CD4-positive, CD25-positive, alpha-beta regulatory T cell (primary cell): ENCODE measurements at regions not wholly inside any gene's neighbourhood (a gene's known extent, or its start where the extent isn't known, plus 50 kb on each side); places are given as distances from the start of the nearest gene placed in this dataset.

Experiments used
- ATAC-seq, 2 donors: fragments of 150-1000 bp; cut with Tn5 transposase; one replicate each; pipeline ENCODE4 v1.10.0; 2021; ENCODE audit warnings: low read depth in 2 of 2, moderate number of reproducible peaks in 2 of 2, moderate library complexity in 1 of 2
- DNase-seq, 3 donors: peaks; one replicate each; pipeline versions ENCODE4 v3.0.0 to v3.0.0-alpha.2; 2012 to 2022; ENCODE audit warnings: mixed read lengths in 1 of 3
- H3K27ac ChIP-seq: one replicate; pipeline ENCODE4 v1.7.0; 2013; ENCODE audit warnings: mild to moderate bottlenecking, low read length; ENCODE audit not compliant: insufficient read depth, poor library complexity, severe bottlenecking
- H3K27me3 ChIP-seq: one replicate; pipeline ENCODE4 v1.7.0; 2013; ENCODE audit warnings: low read length; ENCODE audit not compliant: control insufficient read depth, insufficient read depth
- H3K36me3 ChIP-seq: one replicate; pipeline ENCODE4 v1.7.0; 2013; ENCODE audit warnings: mild to moderate bottlenecking, low read length, moderate library complexity; ENCODE audit not compliant: control insufficient read depth, insufficient read depth
- H3K4me1 ChIP-seq: 2 replicates; pipeline ENCODE4 v1.7.0; 2013; ENCODE audit warnings: mild to moderate bottlenecking, low read length; ENCODE audit not compliant: insufficient read depth, control insufficient read depth, poor library complexity, severe bottlenecking
- H3K4me3 ChIP-seq: one replicate; pipeline ENCODE4 v1.7.0; 2013; ENCODE audit warnings: low read depth, mild to moderate bottlenecking, low read length, moderate library complexity
- H3K9me3 ChIP-seq, 2 experiments: 1 replicate in 1 of 2; 2 replicates in 1 of 2; pipeline ENCODE4 v1.7.0; 2013; ENCODE audit warnings: low read length in 2 of 2, mild to moderate bottlenecking in 1 of 2, moderate library complexity in 1 of 2; ENCODE audit not compliant: control insufficient read depth in 2 of 2
- H3K27ac Mint-ChIP-seq, 3 donors: one replicate each; pipeline ENCODE4 v1.8.0; 2020 to 2022; ENCODE audit warnings: mild to moderate bottlenecking in 3 of 3, mixed read lengths in 3 of 3, moderate library complexity in 2 of 3
- H3K27me3 Mint-ChIP-seq: one replicate; pipeline ENCODE4 v1.8.0; 2022; ENCODE audit warnings: mild to moderate bottlenecking, mixed read lengths
- H3K36me3 Mint-ChIP-seq: one replicate; pipeline ENCODE4 v1.8.0; 2020; ENCODE audit warnings: mixed read lengths
- H3K4me1 Mint-ChIP-seq, 4 donors: one replicate each; pipeline ENCODE4 v1.8.0; 2020 to 2022; ENCODE audit warnings: mixed read lengths in 4 of 4, mild to moderate bottlenecking in 1 of 4
- H3K4me3 Mint-ChIP-seq, 4 donors: one replicate each; pipeline ENCODE4 v1.8.0; 2020 to 2022; ENCODE audit warnings: mild to moderate bottlenecking in 4 of 4, mixed read lengths in 4 of 4, moderate library complexity in 3 of 4
- H3K9me3 Mint-ChIP-seq, 7 donors: one replicate each; pipeline ENCODE4 v1.8.0; 2020 to 2022; ENCODE audit warnings: mixed read lengths in 7 of 7, mild to moderate bottlenecking in 3 of 7, moderate library complexity in 2 of 7

GRCh38 chr3:154759966-154760365 lies 320.2 kb upstream of the MME start:
- H3K36me3 Mint-ChIP-seq: no peaks in the 10 kb centered on the region
- H3K9me3 Mint-ChIP-seq: peaks cover 0 to 10% (median 6%) of the 10 kb centered on the region in 7 donors
- Histone ChIP-seq H3K27me3 (no peaks in the 10 kb centered on the region), H3K36me3 (no peaks in the 10 kb centered on the region), H3K9me3 (no peaks in the 10 kb centered on the region), H3K4me3 (no peak overlapping the region), H3K4me1 (no peaks in the 10 kb centered on the region), H3K27ac (no peak overlapping the region)
- H3K4me3 Mint-ChIP-seq: no peak overlapping the region
- no peaks in the 10 kb centered on the region for H3K4me1 Mint-ChIP-seq
- H3K27ac Mint-ChIP-seq: no peak overlapping the region
- DNase-seq (no peak), ATAC-seq (no peak)
- no peaks in the 10 kb centered on the region for H3K27me3 Mint-ChIP-seq

- Mint-ChIP-seq H3K36me3 (no peaks in the 10 kb centered on the region), H3K27me3 (no peaks in the 10 kb centered on the region), H3K27ac (no peak overlapping the region), H3K9me3 (peaks cover 0 to 11% (median 6%) of the 10 kb centered on the region in 7 donors), H3K4me1 (no peaks in the 10 kb centered on the region), H3K4me3 (no peak overlapping the region)
- DNase-seq: no peak
- no peaks in the 10 kb centered on the region for H3K9me3 ChIP-seq
- no peak overlapping the region for H3K4me3 ChIP-seq
- H3K36me3 ChIP-seq: no peaks in the 10 kb centered on the region
- H3K27ac ChIP-seq: no peak overlapping the region
- H3K4me1 ChIP-seq: no peaks in the 10 kb centered on the region
- H3K27me3 ChIP-seq: no peaks in the 10 kb centered on the region
- no peak for ATAC-seq
These were observed 321.8 kb upstream of the MME start for GRCh38 chr3:154758109-154758868.

GRCh38 chr3:154753101-154753500 lies 323.1 kb upstream of the GPR149 start:
- Histone ChIP-seq H3K4me1 (no peaks in the 10 kb centered on the region), H3K9me3 (no peaks in the 10 kb centered on the region), H3K27ac (no peak overlapping the region), H3K4me3 (no peak overlapping the region), H3K36me3 (no peaks in the 10 kb centered on the region), H3K27me3 (no peaks in the 10 kb centered on the region)
- no peak for ATAC-seq
- Mint-ChIP-seq H3K4me1 (no peaks in the 10 kb centered on the region), H3K27ac (no peak overlapping the region), H3K36me3 (no peaks in the 10 kb centered on the region), H3K27me3 (no peaks in the 10 kb centered on the region), H3K4me3 (no peak overlapping the region), H3K9me3 (peaks cover 0 to 13% (median 6%) of the 10 kb centered on the region in 7 donors)
- DNase-seq: no peak

- Histone ChIP-seq H3K9me3 (no peaks in the 10 kb centered on the region), H3K27ac (no peak overlapping the region), H3K27me3 (no peaks in the 10 kb centered on the region), H3K36me3 (no peaks in the 10 kb centered on the region), H3K4me3 (no peak overlapping the region), H3K4me1 (no peaks in the 10 kb centered on the region)
- no peak overlapping the region for H3K27ac Mint-ChIP-seq
- no peaks in the 10 kb centered on the region for H3K4me1 Mint-ChIP-seq
- H3K27me3 Mint-ChIP-seq: no peaks in the 10 kb centered on the region
- H3K9me3 Mint-ChIP-seq: peaks cover 0 to 9% (median 6%) of the 10 kb centered on the region in 7 donors
- H3K36me3 Mint-ChIP-seq: no peaks in the 10 kb centered on the region
- ATAC-seq (no peak), DNase-seq (no peak)
- H3K4me3 Mint-ChIP-seq: no peak overlapping the region
These were observed 319.5 kb upstream of the GPR149 start for GRCh38 chr3:154749514-154749913.

GRCh38 chr3:154745929-154746328 lies 315.9 kb upstream of the GPR149 start:
- Histone ChIP-seq H3K36me3 (no peaks in the 10 kb centered on the region), H3K27me3 (no peaks in the 10 kb centered on the region), H3K4me3 (no peak overlapping the region), H3K4me1 (no peaks in the 10 kb centered on the region), H3K9me3 (no peaks in the 10 kb centered on the region), H3K27ac (no peak overlapping the region)
- Mint-ChIP-seq H3K36me3 (no peaks in the 10 kb centered on the region), H3K27me3 (no peaks in the 10 kb centered on the region), H3K4me3 (no peak overlapping the region), H3K27ac (no peak overlapping the region), H3K4me1 (no peaks in the 10 kb centered on the region), H3K9me3 (peaks cover 0 to 22% (median 4%) of the 10 kb centered on the region in 7 donors)
- DNase-seq (no peak), ATAC-seq (no peak)

- no peaks in the 10 kb centered on the region for H3K36me3 Mint-ChIP-seq
These were observed 315.1 kb upstream of the GPR149 start for GRCh38 chr3:154745122-154745521.

GRCh38 chr3:154743418-154743817 lies 313.4 kb upstream of the GPR149 start:
- no peaks in the 10 kb centered on the region for H3K4me1 Mint-ChIP-seq
- H3K4me3 Mint-ChIP-seq: no peak overlapping the region
- no peaks in the 10 kb centered on the region for H3K36me3 ChIP-seq
- no peaks in the 10 kb centered on the region for H3K36me3 Mint-ChIP-seq
- ATAC-seq (no peak), DNase-seq (no peak)
- H3K4me1 ChIP-seq: no peaks in the 10 kb centered on the region
- H3K4me3 ChIP-seq: no peak overlapping the region
- no peaks in the 10 kb centered on the region for H3K9me3 ChIP-seq
- no peaks in the 10 kb centered on the region for H3K27me3 ChIP-seq
- peaks cover 0 to 27% (median 4%) of the 10 kb centered on the region in 7 donors for H3K9me3 Mint-ChIP-seq
- H3K27me3 Mint-ChIP-seq: no peaks in the 10 kb centered on the region
- no peak overlapping the region for H3K27ac Mint-ChIP-seq
- H3K27ac ChIP-seq: no peak overlapping the region

More at GRCh38 chr3:154745122-154745521, 315.1 kb upstream of the GPR149 start:
- H3K4me1 ChIP-seq: no peaks in the 10 kb centered on the region
- no peaks in the 10 kb centered on the region for H3K9me3 ChIP-seq
- Mint-ChIP-seq H3K27ac (no peak overlapping the region), H3K4me1 (no peaks in the 10 kb centered on the region), H3K9me3 (peaks cover 0 to 28% (median 4%) of the 10 kb centered on the region in 7 donors), H3K4me3 (no peak overlapping the region), H3K27me3 (no peaks in the 10 kb centered on the region)
- H3K36me3 ChIP-seq: no peaks in the 10 kb centered on the region
- DNase-seq: no peak
- no peak overlapping the region for H3K4me3 ChIP-seq
- no peaks in the 10 kb centered on the region for H3K27me3 ChIP-seq
- H3K27ac ChIP-seq: no peak overlapping the region
- no peak for ATAC-seq

- Mint-ChIP-seq H3K9me3 (peaks cover 0 to 7% (median 5%) of the 10 kb centered on the region in 7 donors), H3K4me3 (no peak overlapping the region), H3K4me1 (no peaks in the 10 kb centered on the region), H3K36me3 (no peaks in the 10 kb centered on the region), H3K27ac (no peak overlapping the region), H3K27me3 (no peaks in the 10 kb centered on the region)
- Histone ChIP-seq H3K4me1 (no peaks in the 10 kb centered on the region), H3K27me3 (no peaks in the 10 kb centered on the region), H3K36me3 (no peaks in the 10 kb centered on the region), H3K4me3 (no peak overlapping the region), H3K9me3 (no peaks in the 10 kb centered on the region), H3K27ac (no peak overlapping the region)
- no peak for ATAC-seq
- DNase-seq: no peak
These were observed 304.5 kb upstream of the GPR149 start for GRCh38 chr3:154734468-154734867.
